NCI-H187 treated with DMSO at 0.1 percent for 48 hours (cell line): ENCODE measurements at regions not wholly inside any gene's neighbourhood (a gene's known extent, or its start where the extent isn't known, plus 50 kb on each side); places are given as distances from the start of the nearest gene placed in this dataset.

Experiments used
- DNase-seq: peaks from one replicate; lab custom pipeline; 2025; lab: John Stamatoyannopoulos, UW

DNA sequence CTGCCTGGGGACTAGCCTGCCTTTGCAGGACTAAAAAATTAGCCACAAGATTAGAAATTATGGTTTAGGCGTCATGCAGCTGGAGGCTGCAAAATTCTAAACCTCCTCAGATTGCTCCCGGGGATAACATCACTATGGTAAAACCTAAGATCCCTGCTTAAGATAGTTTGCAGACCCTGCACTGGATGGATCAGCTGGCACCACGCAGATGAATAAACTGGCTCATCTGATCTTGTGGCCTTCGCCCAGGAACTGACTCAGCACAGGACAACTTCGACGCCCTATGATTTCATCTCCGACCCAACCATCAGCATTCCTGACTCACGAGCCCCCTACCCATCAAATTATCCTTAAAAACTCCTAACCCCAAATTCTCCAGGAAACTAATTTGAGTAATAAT is 482.4 kb downstream of the SPRY1 start:
- DNase-seq = no peak

DNA sequence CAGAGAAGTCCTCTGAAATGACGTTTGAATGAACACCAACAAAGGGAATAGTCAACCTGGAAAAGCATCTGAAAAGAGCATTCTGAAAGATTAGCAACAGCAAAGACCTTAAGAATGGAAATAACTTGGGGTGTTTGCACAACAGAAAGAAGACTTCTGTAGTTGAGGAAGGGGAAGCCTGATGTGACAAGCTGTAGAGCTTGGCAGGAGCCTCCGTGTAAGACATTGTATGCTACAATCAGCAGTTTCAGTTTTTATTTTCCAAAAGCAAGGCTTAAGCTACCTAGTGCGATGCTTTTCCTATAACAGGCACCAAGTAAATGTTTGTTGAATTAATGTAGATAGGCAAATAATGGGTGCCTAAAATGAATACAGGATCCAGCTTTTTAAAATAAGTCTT is 484.0 kb downstream of the SPRY1 start:
- DNase-seq = no peak

DNA sequence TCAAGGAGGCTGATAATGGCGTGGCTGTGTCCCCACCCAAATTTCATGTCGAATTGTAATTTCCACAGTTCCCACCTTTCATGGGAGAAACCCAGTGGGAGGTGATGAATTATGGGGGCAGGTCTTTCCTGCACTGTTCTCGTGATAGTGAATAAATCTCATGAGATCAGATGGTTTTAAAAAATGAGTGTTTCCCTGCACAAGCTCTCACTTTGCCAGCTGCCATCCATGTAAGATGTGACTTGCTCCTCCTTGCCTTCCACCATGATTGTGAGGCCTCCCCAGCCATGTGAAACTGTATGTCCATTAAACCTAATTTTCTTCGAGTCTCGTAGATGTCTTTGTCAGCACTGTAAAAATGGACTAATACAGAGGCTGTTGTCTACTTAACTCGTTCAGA is 488.3 kb downstream of the SPRY1 start:
- no peak for DNase-seq

GRCh38 chr4:123889507-123889906 is 492.9 kb downstream of the SPRY1 start:
- no peak for DNase-seq

DNA sequence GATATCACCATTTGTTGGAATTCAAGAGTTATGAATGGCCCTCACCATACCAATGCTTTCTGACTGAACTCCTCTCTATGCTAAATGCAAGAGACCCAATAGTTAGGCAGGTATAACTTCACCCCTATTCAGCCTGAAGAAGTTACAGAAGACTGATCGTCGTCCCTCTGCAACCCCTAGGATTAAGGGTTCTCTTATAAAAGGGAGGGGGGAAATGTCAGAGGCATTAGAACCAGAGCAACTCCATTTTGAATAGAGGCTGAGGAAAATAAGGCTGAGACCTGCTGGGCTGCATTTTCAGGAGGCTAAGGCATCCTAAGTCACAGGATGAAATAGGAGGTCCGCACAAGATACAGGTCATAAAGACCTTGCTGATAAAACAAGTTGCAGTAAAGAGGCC is 494.3 kb downstream of the SPRY1 start:
- no peak for DNase-seq

- DNase-seq = no peak
Observed at GRCh38 chr4:123891881-123892280, 495.3 kb downstream of the SPRY1 start.

- DNase-seq = no peak
Observed at GRCh38 chr4:123892368-123892976, 495.9 kb downstream of the SPRY1 start.

DNA sequence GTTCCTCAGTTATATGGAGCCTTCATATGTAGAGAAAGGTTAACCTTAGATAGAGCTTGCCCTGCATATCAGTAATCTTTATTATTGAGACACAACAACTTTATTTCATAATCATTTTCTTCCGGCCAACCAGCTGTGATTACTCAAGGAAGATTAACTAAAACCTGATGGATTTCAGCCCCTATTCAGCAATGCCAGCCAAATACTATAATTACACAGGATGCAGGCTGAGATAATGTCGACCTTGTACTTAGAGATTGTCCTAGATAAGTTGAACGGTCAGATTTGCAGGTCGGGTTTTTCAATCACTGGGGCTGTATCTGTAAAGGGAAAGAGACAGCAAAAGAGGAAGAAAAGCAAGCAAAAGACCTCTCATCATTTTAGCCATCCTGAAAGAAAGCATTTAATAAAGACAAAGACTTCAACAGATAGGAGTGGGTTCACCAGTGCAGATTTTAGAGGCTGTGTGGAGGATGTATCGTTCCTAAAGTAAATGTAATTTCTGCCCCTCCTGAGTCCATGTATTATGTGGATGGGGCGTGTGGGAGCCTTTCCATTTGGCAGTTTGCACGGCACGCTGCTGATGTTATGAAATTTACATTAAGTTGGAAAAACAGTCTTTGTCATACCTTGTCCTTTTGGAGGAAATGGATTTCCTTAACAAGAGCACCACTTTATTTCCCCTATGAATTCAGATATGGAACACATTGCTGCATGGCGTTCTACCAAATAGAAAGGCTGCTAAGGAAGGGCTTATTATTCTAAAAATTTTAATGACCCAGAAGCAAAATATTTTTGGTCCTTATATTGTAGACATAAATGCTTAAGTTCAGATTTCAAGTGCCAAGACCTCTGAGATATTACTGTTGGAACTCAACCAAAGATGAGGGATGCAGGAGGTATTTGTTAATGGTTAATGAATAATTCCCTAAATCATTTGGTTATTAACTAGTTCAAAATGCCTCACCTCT is 496.7 kb downstream of the SPRY1 start:
- DNase-seq = no peak

- no peak for DNase-seq
Observed at GRCh38 chr4:123896446-123897071, 500.0 kb downstream of the SPRY1 start.

DNA sequence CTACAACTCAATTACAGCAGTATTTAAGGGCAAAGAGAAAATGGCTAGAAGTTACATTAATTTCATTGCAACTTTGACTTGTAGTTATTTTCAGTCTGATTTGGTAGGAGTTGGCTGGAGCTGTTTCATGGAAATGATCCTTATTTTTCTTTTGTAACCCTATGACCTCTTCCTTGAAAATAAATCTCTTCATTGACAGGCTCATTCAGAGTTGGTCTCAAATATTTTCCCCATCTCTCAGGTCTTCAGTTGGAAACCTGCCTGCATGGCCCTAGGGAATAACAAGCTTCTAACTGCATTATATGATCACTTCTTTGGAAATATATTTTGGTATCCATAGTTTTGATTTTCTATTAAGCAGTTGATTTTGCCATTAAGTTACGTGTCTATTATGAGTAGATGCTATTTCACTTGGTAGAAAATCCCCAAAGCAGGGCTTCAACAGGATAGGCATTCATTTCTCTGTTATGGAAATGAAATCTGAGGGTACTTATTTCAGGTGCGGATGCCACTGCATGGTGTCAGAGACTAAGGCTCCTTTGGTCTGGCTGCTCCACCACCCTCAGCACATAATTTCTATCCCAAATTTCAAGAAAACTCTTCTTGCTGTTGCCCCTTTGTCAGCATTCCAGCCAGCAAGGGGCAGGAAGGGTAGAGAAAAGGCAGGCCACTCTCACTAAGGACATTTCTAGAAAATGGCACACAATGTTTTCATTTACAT is 502.5 kb downstream of the SPRY1 start:
- no peak for DNase-seq

- no peak for DNase-seq
Observed at GRCh38 chr4:123904882-123905281, 508.3 kb downstream of the SPRY1 start.

GRCh38 chr4:123913598-123913997 is 517.0 kb downstream of the SPRY1 start:
- no peak for DNase-seq

DNA sequence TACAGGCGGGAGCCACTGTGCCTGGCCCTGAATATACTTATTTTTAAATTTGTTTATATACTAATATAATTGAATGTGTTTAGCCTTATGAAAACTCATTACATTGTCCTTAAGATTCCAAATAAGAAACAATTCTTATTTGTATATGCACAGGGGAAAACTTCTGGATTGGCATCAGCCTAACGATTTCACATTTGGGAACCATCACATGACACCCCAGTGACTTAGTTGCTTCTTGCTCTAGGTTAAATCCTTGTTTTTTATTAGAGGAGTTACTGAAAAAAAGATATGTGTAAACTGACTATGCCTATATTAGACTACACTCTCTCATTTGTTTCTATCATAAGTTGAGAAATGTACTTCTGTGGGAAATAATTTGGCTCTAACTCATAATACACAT is 520.2 kb downstream of the SPRY1 start:
- DNase-seq = no peak

DNA sequence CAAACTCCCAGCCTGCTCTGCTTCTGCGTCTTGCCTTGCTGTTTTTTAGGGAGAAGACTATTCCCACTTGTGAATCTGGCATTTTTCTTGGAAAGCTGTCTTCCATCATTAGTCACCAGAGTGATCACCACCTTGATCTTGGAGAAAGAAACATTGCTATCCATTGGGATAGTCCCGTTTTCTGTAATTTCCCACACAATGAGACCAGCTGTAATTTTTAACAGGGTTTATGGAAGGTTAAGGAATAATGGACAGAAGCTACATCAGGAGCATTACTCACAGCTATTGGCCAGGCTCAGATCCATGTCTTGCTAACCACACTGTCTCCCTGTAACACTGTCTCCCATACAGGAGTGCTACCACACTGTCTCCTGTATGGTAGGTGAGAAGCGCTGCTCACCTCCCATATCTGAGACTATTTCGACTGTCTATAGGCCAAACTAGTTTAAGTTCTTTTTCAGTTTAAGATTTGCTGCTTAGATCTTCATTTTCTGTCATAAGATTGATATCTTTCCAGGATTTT is 523.0 kb downstream of the SPRY1 start:
- DNase-seq = no peak

- DNase-seq = no peak
Observed at GRCh38 chr4:123921339-123921738, 524.7 kb downstream of the SPRY1 start.

DNA sequence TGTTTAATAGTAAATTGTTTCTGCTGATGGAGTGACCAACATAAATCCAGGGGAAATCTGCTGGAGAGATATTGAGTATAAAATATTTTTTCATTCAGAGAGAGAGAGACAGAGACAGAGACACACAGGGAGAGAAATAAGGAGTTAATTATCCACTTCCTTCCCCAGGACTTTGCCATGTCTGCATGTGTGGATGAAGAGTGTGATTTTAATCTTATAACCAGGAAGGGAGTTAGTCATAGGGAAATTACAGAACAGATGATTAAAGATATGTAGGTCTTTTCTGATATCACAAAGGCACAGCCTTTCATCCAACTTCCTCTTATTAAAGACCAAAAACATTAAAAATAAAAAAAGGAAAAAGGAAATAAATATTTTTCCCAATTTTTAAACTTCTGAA is 526.3 kb downstream of the SPRY1 start:
- no peak for DNase-seq

DNA sequence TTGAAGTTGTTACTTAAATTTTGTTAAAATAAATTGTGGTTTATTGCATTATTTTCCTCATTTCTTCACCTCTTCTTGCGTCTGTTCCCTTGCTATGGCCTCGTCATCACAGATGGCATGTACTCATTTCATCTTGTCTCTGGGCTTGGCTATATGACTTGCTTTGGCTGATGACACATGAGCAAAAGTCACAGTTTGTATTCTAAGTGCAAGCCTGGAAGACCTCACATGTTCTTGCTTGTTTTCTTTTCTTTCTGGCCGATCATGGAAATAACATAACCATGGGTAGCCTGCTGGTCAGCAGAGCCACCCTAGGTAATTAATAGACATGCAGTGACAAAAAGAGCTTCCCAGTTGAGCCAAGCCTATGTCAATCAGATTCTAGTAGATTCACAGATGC is 527.9 kb downstream of the SPRY1 start:
- DNase-seq = no peak

DNA sequence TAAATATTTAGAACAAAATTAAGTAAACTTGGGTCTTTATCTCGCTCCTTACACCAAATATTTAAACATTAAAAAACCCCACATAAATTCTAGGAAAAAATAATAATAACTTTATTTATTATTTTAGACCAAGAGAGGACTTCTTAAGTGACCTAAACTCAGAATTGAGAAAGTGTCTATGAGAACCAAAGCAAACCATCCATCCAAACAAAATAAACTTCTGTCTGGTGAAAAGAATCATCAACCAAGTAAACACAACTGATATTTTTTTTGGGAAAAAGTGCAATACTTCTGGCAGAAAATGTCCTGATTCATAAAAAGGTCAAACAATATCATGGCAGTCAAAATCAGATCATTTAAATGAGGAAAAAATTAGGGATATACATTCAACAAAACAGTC is 533.0 kb downstream of the SPRY1 start:
- DNase-seq = no peak

DNA sequence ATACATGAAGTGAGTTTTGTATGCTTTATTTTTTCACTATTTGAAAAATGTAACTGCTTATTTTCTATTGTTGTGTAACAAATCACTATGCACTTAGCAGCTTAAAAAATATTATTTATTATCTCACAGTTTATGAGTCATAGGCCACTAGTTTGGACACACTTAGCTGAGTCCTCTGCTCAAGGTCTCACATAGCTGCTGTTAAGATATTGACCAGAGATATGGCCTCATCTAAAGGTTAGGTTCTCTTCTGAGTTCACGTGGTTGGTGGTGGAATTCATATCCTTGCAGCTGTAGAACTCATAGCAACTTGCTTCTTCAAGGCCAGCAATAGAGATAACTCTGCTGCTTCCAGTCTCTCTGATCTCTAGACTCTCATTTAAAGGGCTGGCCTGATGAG is 534.4 kb downstream of the SPRY1 start:
- DNase-seq = no peak

- no peak for DNase-seq
Observed at GRCh38 chr4:123934096-123934495, 537.5 kb downstream of the SPRY1 start.

GRCh38 chr4:123936621-123937043 is 540.0 kb downstream of the SPRY1 start:
- DNase-seq = no peak

GRCh38 chr4:123937581-123937980 is 541.0 kb downstream of the SPRY1 start:
- no peak for DNase-seq
